Keratinocyte (primary cell): ENCODE measurements at regions not wholly inside any gene's neighbourhood (a gene's known extent, or its start where the extent isn't known, plus 50 kb on each side); places are given as distances from the start of the nearest gene placed in this dataset.

Experiments used
- DNase-seq: peaks from one replicate; pipeline ENCODE4 v3.0.0-alpha.2; 2011; ENCODE audit warnings: low read depth, missing footprints, low spot score
- FAIRE-seq: peaks from 2 replicates; lab custom pipeline; 2011; peaks lifted over from hg19 to GRCh38; lab: Jason Lieb, UNC
- H2AFZ ChIP-seq: 2 replicates; pipeline ENCODE4 v1.6.0; 2012; ENCODE audit warnings: low read length, control low read depth, inconsistent platforms; ENCODE audit not compliant: control insufficient read depth
- H3K27ac ChIP-seq: 2 replicates; pipeline ENCODE4 v1.5.1; 2011; ENCODE audit warnings: low read length; ENCODE audit not compliant: control insufficient read depth, insufficient read depth
- H3K27me3 ChIP-seq: 3 replicates; pipeline ENCODE4 v1.6.0; 2011; ENCODE audit warnings: low read length; ENCODE audit not compliant: control insufficient read depth, insufficient read depth; ENCODE audit errors: extremely low read depth
- H3K36me3 ChIP-seq, 2 experiments: 2 replicates in 1 of 2; 3 replicates in 1 of 2; pipeline ENCODE4 v1.5.1; 2011; ENCODE audit warnings: low read length in 2 of 2, mild to moderate bottlenecking in 1 of 2; ENCODE audit not compliant: control insufficient read depth in 2 of 2, insufficient read depth in 2 of 2; ENCODE audit errors: extremely low read depth in 1 of 2
- H3K4me1 ChIP-seq: 3 replicates; pipeline ENCODE4 v1.5.1; 2011; ENCODE audit warnings: low read length; ENCODE audit not compliant: control insufficient read depth, insufficient read depth; ENCODE audit errors: extremely low read depth
- H3K4me2 ChIP-seq: 3 replicates; pipeline ENCODE4 v1.6.0; 2011; ENCODE audit warnings: low read depth, low read length; ENCODE audit not compliant: control insufficient read depth, insufficient read depth; ENCODE audit errors: extremely low read depth
- H3K4me3 ChIP-seq, 3 experiments: fragments of 200-600 bp in 1 of 3; sonication (generic) in 1 of 3; 2 replicates in 2 of 3; 3 replicates in 1 of 3; pipeline ENCODE4 v1.5.1; 2011 to 2016; ENCODE audit warnings: low read length in 3 of 3, mild to moderate bottlenecking in 3 of 3, control low read depth in 2 of 3, inconsistent platforms in 1 of 3, low read depth in 1 of 3, mixed read lengths in 1 of 3, mixed run types in 1 of 3, moderate library complexity in 1 of 3; ENCODE audit not compliant: control insufficient read depth in 2 of 3, insufficient read depth in 2 of 3; ENCODE audit errors: extremely low read depth in 1 of 3
- H3K79me2 ChIP-seq: 2 replicates; pipeline ENCODE4 v1.6.0; 2012; ENCODE audit warnings: low read length; ENCODE audit not compliant: control insufficient read depth, insufficient read depth
- H3K9ac ChIP-seq: 3 replicates; pipeline ENCODE4 v1.6.0; 2011; ENCODE audit warnings: low read length; ENCODE audit not compliant: control insufficient read depth, insufficient read depth; ENCODE audit errors: extremely low read depth
- H3K9me1 ChIP-seq: 3 replicates; pipeline ENCODE4 v1.6.0; 2011; ENCODE audit warnings: low read length; ENCODE audit not compliant: control insufficient read depth, insufficient read depth; ENCODE audit errors: extremely low read depth
- H3K9me3 ChIP-seq: 2 replicates; pipeline ENCODE4 v1.5.1; 2012; ENCODE audit warnings: low read depth, low read length; ENCODE audit not compliant: control insufficient read depth
- H4K20me1 ChIP-seq: 3 replicates; pipeline ENCODE4 v1.6.0; 2011; ENCODE audit warnings: low read length; ENCODE audit not compliant: control insufficient read depth, insufficient read depth; ENCODE audit errors: extremely low read depth
- CTCF ChIP-seq, 3 experiments: IDR thresholded peaks in 1 of 3; conservative IDR thresholded peaks in 1 of 3; optimal IDR thresholded peaks in 1 of 3; 2 replicates in 2 of 3; 3 replicates in 1 of 3; pipeline versions ENCODE3 to v1.5.1; 2011; ENCODE audit warnings: low read length in 3 of 3, mild to moderate bottlenecking in 3 of 3, moderate library complexity in 2 of 3, control low read depth in 1 of 3, inconsistent platforms in 1 of 3; ENCODE audit not compliant: insufficient read depth in 2 of 3; ENCODE audit errors: extremely low read depth in 1 of 3
- EZH2 ChIP-seq: IDR thresholded peaks from one replicate; pipeline ENCODE4 v1.6.1; 2012; ENCODE audit warnings: inconsistent platforms, mild to moderate bottlenecking, low read length, moderate library complexity
- dilution Hi-C: fragments of 300-500 bp; cut with MboI; formaldehyde crosslinking; loops from one replicate; pipeline ENCODE4 v1.7.0; 2020; ENCODE audit warnings: low sequenced_read_pairs; ENCODE audit not compliant: extremely low pct_ligation_motif_present

GRCh38 chr11:71064183-71064582, 188.2 kb downstream of the SHANK2 start:
- Histone ChIP-seq H4K20me1 (no peaks in the 10 kb centered on the region), H3K4me2 (no peak overlapping the region), H3K9me1 (no peaks in the 10 kb centered on the region), H3K27ac (no peak overlapping the region), H2AFZ (no peak overlapping the region), H3K4me1 (no peaks in the 10 kb centered on the region), H3K27me3 (no peaks in the 10 kb centered on the region), H3K79me2 (no peaks in the 10 kb centered on the region), H3K4me3 (no peak overlapping the region), H3K9ac (no peak overlapping the region), H3K9me3 (peaks cover 11% of the 10 kb centered on the region), H3K36me3 (no peaks in the 10 kb centered on the region)
- FAIRE-seq (no peak), DNase-seq (no peak)
- TF ChIP-seq EZH2 = no peak
- TF ChIP-seq CTCF (optimal IDR thresholded peaks at IDR 0.05 in 1 of 3, IDR thresholded peaks at IDR 0.05 in 1 of 3, conservative IDR thresholded peaks at IDR 0.05 in 1 of 3; ENCODE audit: extremely low read depth in 1 of 3, insufficient read depth in 2 of 3, low read length in 3 of 3) = no peak
- dilution Hi-C loops = no loop called here

- DNase-seq (no peak), FAIRE-seq (no peak)
- no peaks in the 10 kb centered on the region for H3K36me3 ChIP-seq
- H3K4me1 ChIP-seq = no peaks in the 10 kb centered on the region
- no peaks in the 10 kb centered on the region for H3K27me3 ChIP-seq
- dilution Hi-C loops = no loop called here
- H3K9me3 ChIP-seq = peaks cover 7% of the 10 kb centered on the region
- TF ChIP-seq CTCF (optimal IDR thresholded peaks at IDR 0.05 in 1 of 3, IDR thresholded peaks at IDR 0.05 in 1 of 3, conservative IDR thresholded peaks at IDR 0.05 in 1 of 3; ENCODE audit: extremely low read depth in 1 of 3, insufficient read depth in 2 of 3, low read length in 3 of 3) (no peak), EZH2 (no peak)
- no peak overlapping the region for H3K4me3 ChIP-seq
- no peak overlapping the region for H3K27ac ChIP-seq
- no peaks in the 10 kb centered on the region for H4K20me1 ChIP-seq
- H3K79me2 ChIP-seq = no peaks in the 10 kb centered on the region
- no peak overlapping the region for H3K4me2 ChIP-seq
- no peaks in the 10 kb centered on the region for H3K9me1 ChIP-seq
- no peak overlapping the region for H2AFZ ChIP-seq
- H3K9ac ChIP-seq = no peak overlapping the region
These were observed 189.2 kb downstream of the SHANK2 start for GRCh38 chr11:71063129-71063528.
